ENCODE measurements at regions not wholly inside any gene's neighbourhood (a gene's known extent, or its start where the extent isn't known, plus 50 kb on each side); places are given as distances from the start of the nearest gene placed in this dataset.

DNA sequence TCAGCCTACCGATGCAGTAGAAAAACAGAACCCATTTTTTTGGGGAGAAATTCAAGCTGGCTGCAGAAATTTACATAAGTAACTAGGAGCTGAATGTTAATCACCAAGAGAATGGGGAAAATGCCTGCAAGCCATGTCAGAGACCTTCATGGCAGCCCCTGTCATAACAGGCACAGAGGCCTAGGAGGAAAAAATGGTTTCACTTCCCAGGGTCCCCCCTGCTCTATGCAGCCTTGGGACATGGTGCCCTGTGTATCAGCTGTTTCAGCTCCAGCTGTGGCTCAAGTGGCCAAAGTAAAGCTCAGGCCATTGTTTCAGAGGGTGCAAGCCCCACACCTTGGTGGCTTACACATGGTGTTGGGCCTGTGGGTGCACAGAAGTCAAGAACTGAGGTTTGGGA, 842.5 kb downstream of the FLRT2 start:
- no peak overlapping the region for H3K4me2 ChIP-seq (ENCODE audit: low read length)
- no peaks in the 10 kb centered on the region for H3K36me3 ChIP-seq (ENCODE audit: insufficient read depth, low read length)
- H2AFZ ChIP-seq (ENCODE audit: low read depth, low read length) = no peak overlapping the region
- DNase-seq (ENCODE audit: low read depth) = no peak
- Mint-ChIP-seq H3K4me1 (ENCODE audit: low read depth, unreplicated experiment) (no peaks in the 10 kb centered on the region), H3K9me3 (ENCODE audit: unreplicated experiment) (peaks cover 12% of the 10 kb centered on the region), H3K36me3 (ENCODE audit: low read depth, unreplicated experiment) (no peaks in the 10 kb centered on the region), H3K27me3 (ENCODE audit: low read depth, unreplicated experiment) (no peaks in the 10 kb centered on the region), H3K27ac (ENCODE audit: unreplicated experiment) (no peak overlapping the region), H3K4me3 (ENCODE audit: unreplicated experiment) (no peak overlapping the region)
- no peak overlapping the region for H3K9ac ChIP-seq (ENCODE audit: low read length)
- no peaks in the 10 kb centered on the region for H3K4me1 ChIP-seq (ENCODE audit: insufficient read depth, low read length)
- H3K27me3 ChIP-seq (ENCODE audit: insufficient read depth, low read length) = no peaks in the 10 kb centered on the region
- no peak overlapping the region for H3K27ac ChIP-seq (ENCODE audit: low read depth, low read length)
- no peaks in the 10 kb centered on the region for H3K79me2 ChIP-seq (ENCODE audit: insufficient read depth, low read length)
- no peak for FAIRE-seq
- H3K4me3 ChIP-seq (ENCODE audit: insufficient read depth, low read depth, low read length) = no peak overlapping the region
- no peaks in the 10 kb centered on the region for H4K20me1 ChIP-seq (ENCODE audit: insufficient read depth, low read length)
- TF ChIP-seq, protein P1, sequence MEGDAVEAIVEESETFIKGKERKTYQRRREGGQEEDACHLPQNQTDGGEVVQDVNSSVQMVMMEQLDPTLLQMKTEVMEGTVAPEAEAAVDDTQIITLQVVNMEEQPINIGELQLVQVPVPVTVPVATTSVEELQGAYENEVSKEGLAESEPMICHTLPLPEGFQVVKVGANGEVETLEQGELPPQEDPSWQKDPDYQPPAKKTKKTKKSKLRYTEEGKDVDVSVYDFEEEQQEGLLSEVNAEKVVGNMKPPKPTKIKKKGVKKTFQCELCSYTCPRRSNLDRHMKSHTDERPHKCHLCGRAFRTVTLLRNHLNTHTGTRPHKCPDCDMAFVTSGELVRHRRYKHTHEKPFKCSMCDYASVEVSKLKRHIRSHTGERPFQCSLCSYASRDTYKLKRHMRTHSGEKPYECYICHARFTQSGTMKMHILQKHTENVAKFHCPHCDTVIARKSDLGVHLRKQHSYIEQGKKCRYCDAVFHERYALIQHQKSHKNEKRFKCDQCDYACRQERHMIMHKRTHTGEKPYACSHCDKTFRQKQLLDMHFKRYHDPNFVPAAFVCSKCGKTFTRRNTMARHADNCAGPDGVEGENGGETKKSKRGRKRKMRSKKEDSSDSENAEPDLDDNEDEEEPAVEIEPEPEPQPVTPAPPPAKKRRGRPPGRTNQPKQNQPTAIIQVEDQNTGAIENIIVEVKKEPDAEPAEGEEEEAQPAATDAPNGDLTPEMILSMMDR (IDR thresholded peaks at IDR 0.05; ENCODE audit: insufficient read depth, low read depth, low read length) = no peak
- no peak for TF ChIP-seq EZH2 (IDR thresholded peaks at IDR 0.05; ENCODE audit: insufficient read depth, low read length)
- peaks cover 3% of the 10 kb centered on the region for H3K9me3 ChIP-seq (ENCODE audit: insufficient read depth, low read depth, low read length)

DNA sequence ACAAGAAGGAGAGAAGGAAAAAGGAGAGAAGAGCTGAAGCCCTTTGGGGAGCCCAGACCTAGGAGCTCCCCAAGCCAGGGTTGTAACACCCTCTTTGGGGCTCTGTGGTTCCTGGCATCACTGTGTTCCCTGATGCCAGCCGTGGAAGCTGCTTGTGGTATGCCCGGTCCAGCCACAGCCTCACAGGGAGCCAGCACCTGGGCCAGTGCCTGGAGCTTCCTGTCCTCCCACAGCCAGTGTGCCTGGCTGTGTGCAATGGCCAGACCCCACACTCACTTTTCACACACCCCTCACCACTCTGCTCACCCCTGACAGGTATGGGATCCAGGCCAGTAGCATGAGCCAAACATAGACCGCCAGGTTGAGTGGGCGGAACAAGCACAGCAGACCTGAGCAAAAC, 834.7 kb downstream of the FLRT2 start:
- Histone ChIP-seq H3K4me1 (ENCODE audit: insufficient read depth, low read length) (no peaks in the 10 kb centered on the region), H3K27me3 (ENCODE audit: insufficient read depth, low read length) (no peaks in the 10 kb centered on the region), H3K4me3 (ENCODE audit: insufficient read depth, low read depth, low read length) (no peak overlapping the region), H3K9ac (ENCODE audit: low read length) (no peak overlapping the region), H3K4me2 (ENCODE audit: low read length) (no peak overlapping the region), H2AFZ (ENCODE audit: low read depth, low read length) (no peak overlapping the region), H3K79me2 (ENCODE audit: insufficient read depth, low read length) (no peaks in the 10 kb centered on the region), H3K9me3 (ENCODE audit: insufficient read depth, low read depth, low read length) (peaks cover 9% of the 10 kb centered on the region), H3K36me3 (ENCODE audit: insufficient read depth, low read length) (no peaks in the 10 kb centered on the region), H4K20me1 (ENCODE audit: insufficient read depth, low read length) (no peaks in the 10 kb centered on the region), H3K27ac (ENCODE audit: low read depth, low read length) (no peak overlapping the region)
- no peaks in the 10 kb centered on the region for H3K27me3 Mint-ChIP-seq (ENCODE audit: low read depth, unreplicated experiment)
- no peaks in the 10 kb centered on the region for H3K36me3 Mint-ChIP-seq (ENCODE audit: low read depth, unreplicated experiment)
- TF ChIP-seq EZH2 (IDR thresholded peaks at IDR 0.05; ENCODE audit: insufficient read depth, low read length) = no peak
- TF ChIP-seq, protein P1 (IDR thresholded peaks at IDR 0.05; ENCODE audit: insufficient read depth, low read depth, low read length) = no peak
- FAIRE-seq (no peak), DNase-seq (ENCODE audit: low read depth) (no peak)
- H3K9me3 Mint-ChIP-seq (ENCODE audit: unreplicated experiment) = peaks cover 2% of the 10 kb centered on the region
- no peaks in the 10 kb centered on the region for H3K4me1 Mint-ChIP-seq (ENCODE audit: low read depth, unreplicated experiment)
- H3K4me3 Mint-ChIP-seq (ENCODE audit: unreplicated experiment) = no peak overlapping the region
- no peak overlapping the region for H3K27ac Mint-ChIP-seq (ENCODE audit: unreplicated experiment)

DNA sequence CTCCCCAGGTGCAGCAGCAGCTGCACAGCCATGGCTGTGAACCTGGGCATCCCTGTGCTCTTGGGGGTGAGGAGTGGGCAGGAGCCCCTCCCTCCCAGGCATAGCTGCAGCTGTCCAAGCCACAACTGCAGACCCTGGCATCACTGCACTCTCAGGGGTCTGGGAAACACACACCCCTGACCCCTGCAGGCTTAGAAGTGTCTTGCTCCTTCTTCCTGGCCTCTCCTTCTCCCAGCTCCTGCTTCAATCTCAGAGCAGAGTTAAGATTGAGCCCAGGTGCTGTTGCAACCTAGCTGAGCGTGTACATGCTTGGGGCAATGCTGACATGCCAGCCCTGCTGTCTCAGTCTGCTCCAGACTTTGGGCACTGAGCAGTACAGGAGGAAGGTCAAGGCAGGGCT, 833.6 kb downstream of the FLRT2 start:
- Histone ChIP-seq H3K4me3 (ENCODE audit: insufficient read depth, low read depth, low read length) (no peak overlapping the region), H3K36me3 (ENCODE audit: insufficient read depth, low read length) (no peaks in the 10 kb centered on the region), H3K27ac (ENCODE audit: low read depth, low read length) (no peak overlapping the region), H2AFZ (ENCODE audit: low read depth, low read length) (no peak overlapping the region), H4K20me1 (ENCODE audit: insufficient read depth, low read length) (no peaks in the 10 kb centered on the region), H3K4me2 (ENCODE audit: low read length) (no peak overlapping the region), H3K79me2 (ENCODE audit: insufficient read depth, low read length) (no peaks in the 10 kb centered on the region), H3K4me1 (ENCODE audit: insufficient read depth, low read length) (no peaks in the 10 kb centered on the region), H3K9me3 (ENCODE audit: insufficient read depth, low read depth, low read length) (peaks cover 9% of the 10 kb centered on the region), H3K27me3 (ENCODE audit: insufficient read depth, low read length) (no peaks in the 10 kb centered on the region), H3K9ac (ENCODE audit: low read length) (no peak overlapping the region)
- Mint-ChIP-seq H3K9me3 (ENCODE audit: unreplicated experiment) (peaks cover 2% of the 10 kb centered on the region), H3K27ac (ENCODE audit: unreplicated experiment) (no peak overlapping the region), H3K36me3 (ENCODE audit: low read depth, unreplicated experiment) (no peaks in the 10 kb centered on the region), H3K4me1 (ENCODE audit: low read depth, unreplicated experiment) (no peaks in the 10 kb centered on the region), H3K27me3 (ENCODE audit: low read depth, unreplicated experiment) (no peaks in the 10 kb centered on the region), H3K4me3 (ENCODE audit: unreplicated experiment) (no peak overlapping the region)
- no peak for DNase-seq (ENCODE audit: low read depth)
- FAIRE-seq = no peak
- no peak for TF ChIP-seq EZH2 (IDR thresholded peaks at IDR 0.05; ENCODE audit: insufficient read depth, low read length)
- TF ChIP-seq, protein P1 (IDR thresholded peaks at IDR 0.05; ENCODE audit: insufficient read depth, low read depth, low read length) = no peak
